LNCAP (cell line): ENCODE measurements at regions not wholly inside any gene's neighbourhood (a gene's known extent, or its start where the extent isn't known, plus 50 kb on each side); places are given as distances from the start of the nearest gene placed in this dataset.

Experiments
- CTCF ChIP-seq: fragments of 450-650 bp; IDR thresholded peaks from 2 replicates; pipeline ENCODE4 v1.5.1; 2017; ENCODE audit warnings: mild to moderate bottlenecking

GRCh38 chr3:101172516-101172915 lies 147.9 kb downstream of the IMPG2 start:
- no peak for TF ChIP-seq CTCF

GRCh38 chr3:101171681-101172191 lies 148.6 kb downstream of the IMPG2 start:
- no peak for TF ChIP-seq CTCF

- no peak for TF ChIP-seq CTCF
Measured at GRCh38 chr3:101170806-101171558, 149.4 kb downstream of the IMPG2 start.

GRCh38 chr3:101170062-101170771 lies 150.2 kb downstream of the IMPG2 start:
- TF ChIP-seq CTCF, result no peak

GRCh38 chr3:101169516-101169915 lies 150.9 kb downstream of the IMPG2 start:
- no peak for TF ChIP-seq CTCF

- TF ChIP-seq CTCF, result no peak
Measured at GRCh38 chr3:101167376-101167775, 153.0 kb downstream of the IMPG2 start.

GRCh38 chr3:101166150-101166549 lies 154.2 kb downstream of the IMPG2 start:
- no peak for TF ChIP-seq CTCF
